HG03460 (cell line): ENCODE measurements at regions not wholly inside any gene's neighbourhood (a gene's known extent, or its start where the extent isn't known, plus 50 kb on each side); places are given as distances from the start of the nearest gene placed in this dataset.

Experiments used
- ATAC-seq: cut with Tn5 transposase; IDR thresholded peaks from one replicate; pipeline ENCODE4 v1.9.1; 2021; ENCODE audit not compliant: unreplicated experiment

GRCh38 chr6:22668307-22668706 is 98.9 kb downstream of the HDGFL1 start:
- ATAC-seq: no peak

- ATAC-seq: no peak
Measured at GRCh38 chr6:22668717-22669116, 99.4 kb downstream of the HDGFL1 start.

DNA sequence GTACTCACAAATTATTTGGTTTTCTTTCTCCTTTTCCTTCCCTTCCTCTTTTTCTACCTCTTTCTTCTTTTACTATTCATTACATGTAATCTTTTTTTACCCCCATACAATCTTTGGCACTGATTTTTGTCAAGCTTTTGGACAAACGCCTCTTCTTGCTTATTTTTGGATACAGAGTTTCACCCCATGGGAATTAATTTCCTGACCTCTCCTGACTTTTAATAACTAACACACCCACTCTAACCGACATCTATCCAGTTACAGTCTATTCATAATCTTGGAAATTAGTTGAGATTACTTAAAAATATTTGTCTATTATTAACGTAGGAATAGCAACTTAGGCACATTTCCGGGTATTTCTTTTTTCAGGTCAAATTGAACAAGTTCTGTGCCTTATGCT is 101.2 kb downstream of the HDGFL1 start:
- ATAC-seq: no peak

- no peak for ATAC-seq
Measured at GRCh38 chr6:22673474-22673873, 104.1 kb downstream of the HDGFL1 start.

DNA sequence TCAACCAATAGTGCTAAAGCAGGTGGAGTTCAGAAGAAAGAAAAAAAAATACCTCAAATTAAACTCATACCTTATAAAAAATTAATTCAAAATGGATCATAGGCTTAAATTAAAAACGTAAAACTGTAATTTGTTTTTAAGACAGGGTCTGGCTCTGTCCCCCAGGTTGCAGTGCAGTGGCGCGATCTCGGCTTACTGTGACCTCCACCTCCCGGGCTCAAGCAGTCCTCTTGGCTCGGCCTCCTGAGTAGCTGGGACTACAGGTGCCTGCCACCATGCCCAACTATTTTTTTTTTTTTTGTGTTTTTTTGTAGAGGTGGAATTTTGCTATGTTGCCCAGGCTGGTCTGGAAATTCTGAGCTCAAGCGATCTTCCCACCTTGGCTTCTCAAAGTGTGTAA is 111.6 kb downstream of the HDGFL1 start:
- no peak for ATAC-seq

DNA sequence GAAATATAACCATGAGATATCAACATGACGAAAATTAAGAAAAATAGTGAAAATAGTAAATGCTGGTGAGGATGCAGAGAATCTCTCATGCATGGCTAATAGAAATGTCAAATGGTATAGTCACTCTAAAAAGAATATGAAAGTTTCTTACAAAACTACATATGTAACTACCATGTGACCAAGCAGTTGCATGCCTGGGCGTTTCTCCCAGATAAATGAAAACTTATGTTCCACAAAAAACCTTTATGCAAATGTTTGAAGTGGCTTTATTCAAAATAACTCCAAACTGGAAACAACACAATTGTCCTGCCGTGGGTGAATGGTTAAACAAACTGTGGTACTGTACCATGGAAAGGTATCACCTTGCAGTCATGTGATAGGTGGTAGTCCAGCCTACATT is 112.4 kb downstream of the HDGFL1 start:
- no peak for ATAC-seq

- ATAC-seq: no peak
Measured at GRCh38 chr6:22682979-22683378, 113.6 kb downstream of the HDGFL1 start.

DNA sequence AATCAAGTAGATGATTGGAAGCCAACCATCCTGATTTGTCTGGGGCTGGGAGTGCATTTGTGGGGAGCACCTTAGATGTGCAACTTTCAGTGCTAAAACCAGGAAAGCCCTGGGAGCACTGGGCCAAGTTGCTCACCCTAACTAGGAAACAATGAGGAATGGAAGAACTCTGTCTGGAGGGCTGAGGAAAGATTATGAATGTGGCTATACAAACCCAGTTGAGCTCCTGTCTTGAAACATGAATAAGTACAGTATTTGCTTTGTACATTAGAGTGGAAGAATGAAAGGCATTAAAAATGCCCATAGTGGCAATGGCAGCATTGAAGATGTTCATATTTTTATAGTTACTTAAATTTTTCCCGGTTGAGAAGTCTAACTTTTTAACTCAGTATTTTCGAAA is 121.1 kb downstream of the HDGFL1 start:
- ATAC-seq: no peak

DNA sequence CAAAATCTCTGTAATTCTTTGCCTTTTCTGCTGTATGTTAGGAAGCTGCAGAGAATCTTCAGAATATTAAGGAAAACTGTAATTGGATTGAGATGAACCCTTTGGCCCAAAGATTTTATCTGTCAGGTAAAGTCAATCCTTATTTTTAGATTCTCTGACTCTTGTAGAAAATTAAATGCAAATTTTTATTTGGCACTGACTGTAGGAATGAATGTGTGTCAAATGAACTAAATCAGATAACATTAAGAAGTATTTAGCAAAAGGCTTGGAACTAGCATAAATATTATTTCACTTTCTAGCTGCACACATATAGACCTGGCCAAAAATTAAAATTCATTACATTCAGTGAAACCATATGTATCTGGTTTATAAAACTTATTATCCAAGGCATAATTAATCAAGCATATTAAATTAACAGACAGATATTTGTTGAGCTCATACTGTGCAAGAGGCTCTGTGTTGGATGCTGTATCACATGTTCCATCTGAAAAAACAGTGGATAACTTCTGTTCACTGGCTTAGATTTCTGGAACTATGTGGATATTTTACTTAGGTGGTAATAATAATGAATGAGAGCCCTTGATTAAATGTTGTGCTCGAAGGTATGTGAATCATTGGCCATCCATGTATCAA is 124.8 kb downstream of the HDGFL1 start:
- no peak for ATAC-seq

DNA sequence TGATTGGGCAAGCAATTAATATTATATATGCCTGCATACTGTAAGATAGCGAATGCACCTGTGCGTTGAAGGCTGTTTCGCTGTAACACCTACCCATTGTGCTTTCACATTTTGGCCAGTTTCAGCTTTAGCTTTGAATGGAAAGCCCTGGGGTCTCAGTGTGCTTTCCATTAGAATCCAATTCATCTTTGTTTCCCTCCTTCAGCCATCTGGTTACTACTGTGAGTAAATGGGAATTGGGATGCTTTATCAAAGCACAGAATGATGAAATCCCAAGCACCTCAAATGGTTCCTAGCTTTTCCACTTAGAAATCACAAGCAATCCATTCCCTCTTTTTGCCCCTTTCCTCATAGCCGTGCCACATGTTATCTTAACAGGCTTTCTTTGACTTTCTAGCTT is 127.1 kb downstream of the HDGFL1 start:
- no peak for ATAC-seq

DNA sequence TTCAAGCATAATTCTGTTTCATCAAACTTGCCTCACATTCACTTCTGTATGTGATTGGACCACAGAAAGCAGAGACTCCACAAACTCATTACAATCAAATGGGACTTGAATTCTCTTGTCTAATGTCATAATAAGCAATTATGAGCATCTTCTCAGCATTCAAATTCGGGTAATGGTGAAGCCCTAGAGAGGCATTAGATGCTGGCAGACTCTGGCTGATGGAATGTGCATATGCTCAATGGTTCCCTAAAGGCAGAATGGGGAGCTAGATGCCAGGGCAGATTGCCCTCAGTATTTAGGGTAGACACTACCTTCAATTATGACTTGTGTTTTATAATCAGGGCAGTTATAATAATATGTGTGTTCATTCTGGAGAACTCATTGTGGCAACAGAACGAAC is 127.9 kb downstream of the HDGFL1 start:
- no peak for ATAC-seq

DNA sequence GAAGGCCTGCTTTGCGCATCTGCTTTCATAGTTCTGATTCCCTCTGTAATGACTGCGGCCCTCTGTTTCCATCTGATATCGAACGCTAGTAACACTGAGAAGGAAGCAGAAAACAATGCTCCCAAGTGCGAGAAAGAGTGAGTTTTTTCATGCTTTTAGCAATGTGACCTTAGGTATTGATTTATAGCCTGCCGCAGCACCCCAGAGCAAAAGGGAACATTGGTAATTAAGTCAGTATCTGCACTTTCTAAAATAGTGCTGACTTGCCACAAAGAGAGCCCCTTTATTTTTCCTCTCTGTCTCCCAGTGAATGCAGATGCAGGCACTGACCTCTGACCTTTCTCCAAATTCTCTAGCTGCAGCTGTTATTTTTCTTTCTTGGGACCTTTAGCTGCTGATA is 129.8 kb downstream of the HDGFL1 start:
- no peak for ATAC-seq

DNA sequence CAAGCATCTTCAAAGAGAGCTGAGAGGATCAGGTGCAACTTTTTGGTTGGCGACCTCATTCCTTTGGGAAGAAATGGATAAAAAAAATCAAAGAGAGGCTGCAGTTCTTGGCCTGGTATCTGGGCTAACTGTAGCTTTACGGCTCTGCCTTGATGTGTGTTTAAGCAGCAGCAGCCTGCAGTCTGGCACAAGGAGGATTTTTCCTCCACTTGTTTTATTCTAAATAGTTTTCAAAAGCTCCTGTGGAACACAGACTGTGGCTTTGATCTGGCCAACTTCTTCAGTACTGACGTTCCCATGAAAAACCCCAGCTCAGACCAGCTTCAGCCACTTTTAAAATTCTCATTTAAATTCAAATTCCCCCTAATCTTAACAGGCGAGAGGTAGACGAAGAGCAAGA is 137.3 kb downstream of the HDGFL1 start:
- no peak for ATAC-seq

- ATAC-seq: no peak
Measured at GRCh38 chr6:22708469-22708868, 139.1 kb downstream of the HDGFL1 start.

- ATAC-seq: no peak
Measured at GRCh38 chr6:22709803-22710202, 140.4 kb downstream of the HDGFL1 start.

DNA sequence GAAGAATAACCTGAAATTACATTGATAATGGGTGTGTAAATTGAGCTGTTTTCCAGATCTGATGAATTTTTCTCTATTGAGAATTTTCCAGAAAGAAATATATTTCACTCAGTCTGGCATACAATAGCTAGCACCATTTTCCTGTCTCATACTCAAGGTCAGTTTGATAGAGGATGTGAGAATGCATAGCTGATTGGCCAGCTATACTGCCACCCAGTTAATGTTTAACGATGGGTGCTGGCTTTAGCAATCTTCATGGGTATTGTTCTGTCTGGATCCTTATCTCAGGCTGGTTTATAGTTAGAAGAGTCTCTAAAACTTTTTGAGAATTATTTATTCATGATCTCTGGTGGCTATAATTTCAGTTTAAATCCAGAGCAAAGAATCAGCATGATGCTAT is 147.4 kb downstream of the HDGFL1 start:
- ATAC-seq: no peak

DNA sequence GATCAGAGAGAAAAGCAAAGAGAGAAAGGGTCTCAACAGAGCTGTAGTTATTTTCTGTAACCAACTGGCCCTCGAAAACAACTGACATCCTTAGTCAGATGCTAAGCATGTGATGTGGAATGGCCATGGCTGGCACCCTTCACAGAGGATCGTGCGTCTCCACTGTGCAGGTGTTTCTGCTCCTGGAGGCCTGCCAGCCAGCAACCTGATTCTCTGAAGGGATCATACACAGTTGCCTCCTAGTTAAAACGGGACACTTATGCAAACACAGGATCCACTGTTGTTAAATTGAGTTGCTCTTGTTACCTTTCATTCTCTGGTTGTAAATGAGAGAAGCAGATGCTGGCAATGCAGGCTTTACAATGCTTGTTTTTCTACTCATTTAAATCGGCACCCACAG is 148.5 kb downstream of the HDGFL1 start:
- no peak for ATAC-seq

- ATAC-seq: no peak
Measured at GRCh38 chr6:22722913-22723312, 153.5 kb downstream of the HDGFL1 start.

DNA sequence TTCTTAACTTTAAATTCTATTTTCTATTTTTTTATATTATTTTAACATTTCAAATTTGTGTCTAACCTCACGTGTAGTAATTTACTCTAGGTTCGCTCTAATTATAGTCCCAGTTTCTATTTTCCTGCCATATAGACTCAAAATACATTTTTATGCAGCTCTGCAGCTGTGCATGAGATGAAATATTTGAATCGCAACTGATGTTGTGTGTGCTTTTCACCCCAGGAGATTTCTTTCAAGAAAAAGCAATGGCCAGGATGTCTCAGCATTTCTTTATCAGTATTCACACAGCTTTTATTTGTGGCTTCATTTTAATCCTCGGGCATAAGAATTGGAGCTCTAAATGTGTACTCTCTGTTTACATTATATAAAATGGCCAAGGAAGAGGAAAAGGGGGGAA is 157.6 kb downstream of the HDGFL1 start:
- no peak for ATAC-seq

- no peak for ATAC-seq
Measured at GRCh38 chr6:22727710-22728109, 158.3 kb downstream of the HDGFL1 start.

DNA sequence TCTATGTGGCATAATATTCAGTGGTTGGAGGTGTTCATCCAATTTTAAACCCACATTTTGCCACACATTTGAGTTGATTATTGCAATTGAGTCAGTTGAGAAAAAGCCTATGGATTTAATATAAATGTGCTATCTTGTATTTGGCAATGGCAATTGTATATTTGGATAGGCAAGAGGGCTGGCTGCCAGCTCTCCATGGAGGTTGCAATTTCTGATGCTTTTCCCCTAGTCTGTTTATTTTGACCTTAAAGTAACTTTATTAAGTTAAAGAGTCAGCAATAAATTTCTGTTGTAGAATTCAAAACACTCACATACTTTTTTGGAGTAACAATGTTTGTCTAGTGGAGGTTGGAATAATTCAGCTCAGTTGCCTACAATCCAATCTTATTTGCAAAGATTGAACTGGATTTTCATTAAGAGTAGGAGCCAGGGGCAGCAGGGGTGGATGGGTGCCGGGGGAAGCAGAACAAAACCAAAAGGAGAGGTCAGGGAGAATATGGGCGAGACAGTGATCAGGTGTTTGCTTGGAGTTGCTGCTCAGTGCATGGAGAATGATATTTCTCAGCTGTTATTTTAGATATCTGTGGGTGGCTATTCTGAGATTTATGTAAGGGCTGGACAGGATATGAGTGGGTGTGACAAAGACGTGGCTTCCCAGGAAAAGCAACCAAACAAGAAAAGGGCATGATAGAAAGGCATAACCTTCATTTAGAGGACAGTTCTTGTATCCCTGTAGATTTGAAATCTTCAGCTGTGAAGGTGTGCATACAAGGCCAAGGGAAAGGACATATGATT is 163.0 kb downstream of the HDGFL1 start:
- no peak for ATAC-seq

GRCh38 chr6:22736740-22737139 is 167.4 kb downstream of the HDGFL1 start:
- ATAC-seq: no peak

DNA sequence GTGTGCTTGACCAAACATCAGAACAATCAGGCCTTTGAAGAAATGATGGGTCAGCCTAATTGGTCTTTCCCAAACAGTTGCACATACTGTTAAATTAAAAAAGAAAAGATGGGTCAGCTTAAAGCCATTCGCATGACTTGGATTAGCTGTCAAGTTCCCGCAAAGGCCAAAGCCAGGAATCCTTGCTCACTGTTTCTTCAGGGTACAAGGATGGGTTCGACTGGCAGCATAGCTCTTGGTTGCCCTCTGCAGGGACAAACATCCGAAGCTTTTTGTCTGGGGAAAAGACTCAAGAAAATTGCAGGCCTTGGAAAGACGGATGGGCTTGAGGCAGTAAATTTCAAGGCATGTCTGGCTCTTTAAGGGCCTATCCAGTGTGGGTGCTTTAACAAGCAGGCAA is 168.0 kb downstream of the HDGFL1 start:
- no peak for ATAC-seq
